Activated CD4-positive, alpha-beta memory T cell treated with anti-CD3 and anti-CD28 coated beads, Interleukin-2, amount 10 ng/mL, durations not matched to agents 7 days and 5 days (primary cell): ENCODE measurements at regions not wholly inside any gene's neighbourhood (a gene's known extent, or its start where the extent isn't known, plus 50 kb on each side); places are given as distances from the start of the nearest gene placed in this dataset.
"Not testable (repeated sequence)": the region's sequence is repeated elsewhere in the genome, so short reads cannot be mapped to it uniquely, and the experiment has no call there.

ENCODE experiments used
- CTCF ChIA-PET: fragments of 350-600 bp; sonication (Branson Sonifier 250); formaldehyde crosslinking; loops from one replicate; lab custom pipeline; 2021; ENCODE audit warnings: antibody characterized with exemption, inconsistent platforms; lab: Charles Lee
- POLR2A ChIA-PET: fragments of 350-600 bp; sonication (Branson Sonifier 250); formaldehyde crosslinking; loops from one replicate; lab custom pipeline; 2021; ENCODE audit warnings: antibody characterized with exemption; lab: Charles Lee
- DNase-seq: peaks from one replicate; pipeline ENCODE4 v3.0.0-alpha.2; 2020
- H3K27ac Mint-ChIP-seq: one replicate; pipeline ENCODE4 v1.8.0; 2021; ENCODE audit warnings: mild to moderate bottlenecking, mixed read lengths
- H3K27me3 Mint-ChIP-seq: one replicate; pipeline ENCODE4 v1.8.0; 2021; ENCODE audit warnings: mixed read lengths
- H3K36me3 Mint-ChIP-seq: one replicate; pipeline ENCODE4 v1.8.0; 2021; ENCODE audit warnings: low read depth, mixed read lengths
- H3K4me1 Mint-ChIP-seq: one replicate; pipeline ENCODE4 v1.8.0; 2021; ENCODE audit warnings: mixed read lengths
- H3K4me3 Mint-ChIP-seq: one replicate; pipeline ENCODE4 v1.8.0; 2021; ENCODE audit warnings: mild to moderate bottlenecking, mixed read lengths
- H3K9me3 Mint-ChIP-seq: one replicate; pipeline ENCODE4 v1.8.0; 2021; ENCODE audit warnings: mixed read lengths

DNA sequence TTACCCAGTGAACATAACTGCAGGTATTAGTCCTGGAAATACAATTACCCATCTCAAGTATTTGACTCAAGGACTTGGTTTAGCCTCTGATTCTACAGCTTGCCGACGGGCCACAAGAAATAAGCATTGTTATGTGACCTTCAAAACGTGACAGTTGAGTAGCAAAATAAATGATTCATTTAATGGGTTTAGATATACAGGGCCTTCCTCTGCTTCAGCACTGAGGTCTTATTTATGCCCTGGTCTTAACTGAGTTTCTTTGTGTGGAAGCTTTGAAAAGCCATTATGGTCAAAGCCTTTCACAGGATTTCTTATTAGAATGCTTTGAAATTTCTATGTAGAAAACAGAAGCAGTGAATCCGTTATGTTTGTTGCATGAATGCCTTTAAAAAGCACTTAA is 899.2 kb upstream of the API5 start:
- no peak overlapping the region for H3K4me3 Mint-ChIP-seq
- DNase-seq = no peak
- no peaks in the 10 kb centered on the region for H3K36me3 Mint-ChIP-seq
- H3K27ac Mint-ChIP-seq = no peak overlapping the region
- CTCF ChIA-PET = no interaction called here
- H3K4me1 Mint-ChIP-seq = no peaks in the 10 kb centered on the region
- no peaks in the 10 kb centered on the region for H3K27me3 Mint-ChIP-seq
- peaks cover 11% of the 10 kb centered on the region for H3K9me3 Mint-ChIP-seq
- POLR2A ChIA-PET = no interaction called here

DNA sequence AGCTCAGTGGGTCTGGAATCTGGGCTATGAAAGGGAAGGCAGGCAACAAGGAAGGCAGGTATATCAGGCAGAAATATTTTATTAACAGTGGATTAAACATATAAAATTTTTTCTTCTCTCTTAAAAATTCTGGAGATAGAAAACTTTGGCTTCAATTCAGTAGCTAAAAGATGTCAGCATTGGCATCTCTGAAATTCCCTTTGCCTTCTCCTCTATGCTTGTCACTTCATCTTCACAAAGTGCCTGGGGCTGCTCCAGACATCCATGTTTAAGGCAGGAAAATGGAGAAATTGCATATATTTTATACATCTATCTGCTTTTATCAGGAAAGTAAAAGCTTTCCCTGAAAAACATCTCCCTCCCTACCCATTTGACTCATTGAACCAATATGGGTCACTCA is 894.1 kb upstream of the API5 start:
- CTCF ChIA-PET = no interaction called here
- POLR2A ChIA-PET = no interaction called here
- Mint-ChIP-seq H3K27me3 (no peaks in the 10 kb centered on the region), H3K4me1 (no peaks in the 10 kb centered on the region), H3K9me3 (peaks cover 6% of the 10 kb centered on the region), H3K27ac (no peak overlapping the region), H3K4me3 (no peak overlapping the region), H3K36me3 (no peaks in the 10 kb centered on the region)
- DNase-seq = no peak

DNA sequence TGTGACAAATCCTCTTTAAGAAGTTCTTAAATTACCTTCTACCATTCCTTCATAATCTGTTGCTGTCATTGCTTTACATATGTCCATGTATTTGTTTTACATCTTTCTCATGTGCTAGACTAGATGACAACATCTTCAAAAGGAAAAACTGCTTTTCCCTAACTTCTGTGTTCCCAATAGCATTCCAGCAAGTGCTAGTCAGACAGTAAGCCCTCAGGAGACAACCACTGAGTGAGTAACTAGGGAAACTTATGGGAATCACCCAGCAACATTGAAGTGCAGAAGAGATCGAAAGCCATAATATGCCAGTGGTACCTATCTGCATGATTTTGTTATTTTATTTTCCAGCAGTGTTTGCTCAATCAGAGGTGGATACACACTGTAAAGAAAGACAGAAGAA is 889.7 kb upstream of the API5 start:
- Mint-ChIP-seq H3K9me3 (peaks cover 5% of the 10 kb centered on the region), H3K36me3 (no peaks in the 10 kb centered on the region), H3K4me1 (no peaks in the 10 kb centered on the region), H3K27me3 (no peaks in the 10 kb centered on the region), H3K27ac (no peak overlapping the region), H3K4me3 (no peak overlapping the region)
- POLR2A ChIA-PET = no interaction called here
- CTCF ChIA-PET = no interaction called here
- no peak for DNase-seq

DNA sequence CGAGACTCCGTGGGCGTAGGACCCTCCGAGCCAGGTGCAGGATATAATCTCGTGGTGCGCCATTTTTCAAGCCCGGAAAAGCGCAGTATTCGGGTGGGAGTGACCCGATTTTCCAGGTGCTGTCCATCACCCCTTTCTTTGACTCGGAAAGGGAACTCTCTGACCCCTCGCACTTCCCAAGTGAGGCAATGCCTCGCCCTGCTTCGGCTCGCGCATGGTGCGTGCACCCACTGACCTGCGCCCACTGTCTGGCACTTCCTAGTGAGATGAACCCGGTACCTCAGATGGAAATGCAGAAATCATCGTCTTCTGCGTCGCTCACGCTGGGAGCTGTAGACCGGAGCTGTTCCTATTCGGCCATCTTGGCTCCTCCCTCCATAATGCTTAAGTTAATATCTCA is 876.9 kb upstream of the API5 start:
- H3K4me3 Mint-ChIP-seq, H3K4me1 Mint-ChIP-seq, H3K27me3 Mint-ChIP-seq, DNase-seq, H3K36me3 Mint-ChIP-seq, CTCF ChIA-PET, H3K27ac Mint-ChIP-seq, POLR2A ChIA-PET: not testable (repeated sequence)
- H3K9me3 Mint-ChIP-seq = peaks cover 18% of the 10 kb centered on the region

DNA sequence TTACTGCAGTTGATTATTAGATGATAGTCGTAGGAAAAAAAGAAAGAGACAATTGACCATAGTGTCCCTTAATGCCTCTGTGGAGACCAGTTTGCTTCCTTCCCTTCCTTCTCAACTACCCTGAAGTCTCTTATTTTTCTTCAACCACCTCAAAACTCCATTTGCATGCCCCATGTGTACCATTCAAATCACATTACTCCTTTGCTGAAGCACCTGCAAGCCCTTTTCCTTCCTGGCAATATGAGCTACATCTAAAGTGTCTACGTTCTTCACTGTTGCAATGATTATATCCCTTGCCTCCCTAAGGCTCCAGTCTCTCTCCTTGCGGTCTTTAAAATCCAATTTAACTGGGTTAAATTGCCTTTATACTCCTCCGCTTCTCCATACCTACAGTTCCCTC is 867.4 kb upstream of the API5 start:
- H3K36me3 Mint-ChIP-seq = no peaks in the 10 kb centered on the region
- POLR2A ChIA-PET = no interaction called here
- no peaks in the 10 kb centered on the region for H3K27me3 Mint-ChIP-seq
- no peaks in the 10 kb centered on the region for H3K4me1 Mint-ChIP-seq
- CTCF ChIA-PET = no interaction called here
- no peak overlapping the region for H3K4me3 Mint-ChIP-seq
- DNase-seq = no peak
- peaks cover 6% of the 10 kb centered on the region for H3K9me3 Mint-ChIP-seq
- H3K27ac Mint-ChIP-seq = no peak overlapping the region

DNA sequence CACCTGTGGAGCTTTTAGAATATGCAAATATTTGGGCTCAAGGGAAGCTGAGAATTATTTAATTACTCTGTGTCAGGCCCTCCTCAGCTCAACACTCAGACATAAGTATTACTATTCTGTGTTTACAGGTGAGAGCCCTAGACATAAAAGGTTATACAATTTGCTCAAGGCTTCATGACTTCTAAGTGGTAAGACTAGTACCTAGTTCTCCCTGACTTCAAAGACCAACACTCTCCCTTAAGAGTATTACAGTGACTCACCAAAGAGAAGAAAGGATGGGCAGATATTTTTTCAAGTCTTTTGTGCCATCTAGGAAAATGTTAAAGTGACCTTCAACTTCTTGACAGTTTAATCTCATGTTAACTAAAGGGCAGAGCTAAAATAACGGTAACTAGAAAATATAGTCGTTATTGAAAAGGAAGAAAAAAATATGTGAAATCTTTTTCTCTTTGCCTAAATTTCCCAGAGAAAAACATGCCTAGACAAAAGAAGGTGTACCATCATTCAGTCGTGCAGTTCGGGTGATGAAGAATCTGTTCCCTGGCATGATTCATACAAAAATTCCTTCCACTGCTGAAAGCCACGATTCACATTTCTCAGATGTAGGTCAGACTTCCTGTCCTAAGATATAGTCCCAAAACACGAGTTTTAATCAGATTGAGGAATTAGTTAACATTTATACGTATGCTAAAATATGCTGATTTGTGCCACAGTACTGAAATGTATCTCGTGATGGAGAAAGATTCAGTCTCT is 849.1 kb upstream of the API5 start:
- Mint-ChIP-seq H3K36me3 (no peaks in the 10 kb centered on the region), H3K9me3 (peaks cover 4% of the 10 kb centered on the region), H3K27me3 (no peaks in the 10 kb centered on the region), H3K4me3 (no peak overlapping the region), H3K4me1 (no peaks in the 10 kb centered on the region), H3K27ac (no peak overlapping the region)
- ChIA-PET CTCF (no interaction called here), POLR2A (no interaction called here)
- no peak for DNase-seq

DNA sequence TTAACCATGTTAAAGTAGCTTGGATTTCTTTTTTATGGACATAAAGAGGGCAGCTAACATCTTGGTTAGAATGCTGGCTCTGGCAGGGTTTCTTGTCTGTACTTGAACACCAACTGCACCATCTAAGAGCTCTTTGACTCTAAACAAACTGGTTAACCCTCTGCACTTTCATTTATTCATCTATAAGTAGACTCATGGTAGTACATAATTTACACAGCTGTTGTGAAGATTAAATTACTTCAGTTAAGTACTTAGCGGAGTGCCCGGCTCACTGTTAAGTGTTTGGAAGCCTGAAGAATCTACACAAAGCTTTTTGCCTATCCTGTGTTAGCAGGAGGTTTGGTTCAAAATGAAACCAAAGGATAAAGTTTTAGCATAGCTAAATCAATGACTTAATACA is 846.2 kb upstream of the API5 start:
- ChIA-PET POLR2A (no interaction called here), CTCF (no interaction called here)
- Mint-ChIP-seq H3K36me3 (no peaks in the 10 kb centered on the region), H3K27ac (no peak overlapping the region), H3K9me3 (peaks cover 4% of the 10 kb centered on the region), H3K4me1 (no peaks in the 10 kb centered on the region), H3K27me3 (no peaks in the 10 kb centered on the region), H3K4me3 (no peak overlapping the region)
- DNase-seq = no peak

DNA sequence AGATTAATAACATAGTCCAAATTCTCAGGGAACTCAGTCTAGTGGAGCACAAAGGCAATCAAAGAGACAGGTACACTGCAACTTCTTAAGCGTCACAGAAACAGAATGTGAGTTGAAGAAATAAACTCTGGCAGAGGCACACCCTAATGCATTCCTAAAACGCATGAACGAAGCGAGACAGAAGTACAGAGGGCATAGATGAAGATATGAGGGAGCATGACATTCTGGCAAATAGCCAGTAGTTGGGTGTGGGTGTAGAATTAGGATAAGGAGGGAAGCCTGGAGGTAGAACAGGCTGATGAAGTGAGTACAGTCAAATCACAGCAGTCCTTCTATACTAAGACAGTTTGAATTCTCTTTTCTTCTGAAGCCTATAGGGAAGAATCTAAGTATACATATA is 838.7 kb upstream of the API5 start:
- H3K4me1 Mint-ChIP-seq = no peaks in the 10 kb centered on the region
- no peak for DNase-seq
- POLR2A ChIA-PET = no interaction called here
- peaks cover 17% of the 10 kb centered on the region for H3K9me3 Mint-ChIP-seq
- CTCF ChIA-PET = no interaction called here
- no peaks in the 10 kb centered on the region for H3K27me3 Mint-ChIP-seq
- no peaks in the 10 kb centered on the region for H3K36me3 Mint-ChIP-seq
- no peak overlapping the region for H3K4me3 Mint-ChIP-seq
- no peak overlapping the region for H3K27ac Mint-ChIP-seq

DNA sequence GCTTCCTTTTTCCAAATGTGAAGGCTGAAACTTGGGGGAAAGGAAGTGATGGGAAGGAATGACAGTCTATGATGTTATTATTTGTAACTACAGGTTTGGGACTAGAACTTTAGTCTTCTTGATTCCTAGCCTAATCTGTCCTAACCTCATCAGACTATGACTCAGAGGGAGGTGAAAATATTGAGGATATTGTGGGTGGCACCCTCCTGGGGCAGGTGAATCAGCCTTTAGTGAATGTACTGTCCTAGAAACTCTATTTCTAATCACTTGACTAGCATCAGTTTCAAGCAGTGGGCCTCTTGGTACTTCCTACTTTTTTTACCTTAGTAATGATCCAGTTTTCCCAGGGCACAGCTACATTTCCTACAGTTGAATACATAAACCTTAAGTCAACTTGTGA is 829.0 kb upstream of the API5 start:
- H3K27ac Mint-ChIP-seq = no peak overlapping the region
- no peaks in the 10 kb centered on the region for H3K4me1 Mint-ChIP-seq
- no peak for DNase-seq
- no peak overlapping the region for H3K4me3 Mint-ChIP-seq
- H3K9me3 Mint-ChIP-seq = peaks cover 26% of the 10 kb centered on the region
- no peaks in the 10 kb centered on the region for H3K27me3 Mint-ChIP-seq
- ChIA-PET CTCF (no interaction called here), POLR2A (no interaction called here)
- no peaks in the 10 kb centered on the region for H3K36me3 Mint-ChIP-seq

DNA sequence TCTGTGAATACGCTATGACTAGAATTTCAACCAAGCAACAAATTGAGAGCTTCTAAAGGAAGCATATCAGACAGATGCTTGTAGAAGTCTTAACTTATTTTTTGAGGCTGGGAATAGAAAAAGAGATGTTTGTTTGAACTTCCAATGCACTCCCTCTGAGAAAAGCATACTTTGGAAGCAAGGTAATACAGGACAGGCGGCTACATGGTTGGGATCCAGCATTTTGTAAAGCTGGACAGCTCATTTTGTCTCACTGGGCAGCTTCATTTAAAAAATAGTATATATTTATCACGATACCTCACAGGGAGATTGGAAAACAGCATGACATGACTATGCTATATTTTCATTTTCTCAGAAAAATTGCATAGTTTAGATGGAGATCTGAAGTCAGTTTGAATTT is 821.3 kb upstream of the API5 start:
- DNase-seq = no peak
- CTCF ChIA-PET = no interaction called here
- POLR2A ChIA-PET = no interaction called here
- Mint-ChIP-seq H3K4me1 (no peaks in the 10 kb centered on the region), H3K9me3 (peaks cover 9% of the 10 kb centered on the region), H3K27me3 (no peaks in the 10 kb centered on the region), H3K4me3 (no peak overlapping the region), H3K36me3 (no peaks in the 10 kb centered on the region), H3K27ac (no peak overlapping the region)

DNA sequence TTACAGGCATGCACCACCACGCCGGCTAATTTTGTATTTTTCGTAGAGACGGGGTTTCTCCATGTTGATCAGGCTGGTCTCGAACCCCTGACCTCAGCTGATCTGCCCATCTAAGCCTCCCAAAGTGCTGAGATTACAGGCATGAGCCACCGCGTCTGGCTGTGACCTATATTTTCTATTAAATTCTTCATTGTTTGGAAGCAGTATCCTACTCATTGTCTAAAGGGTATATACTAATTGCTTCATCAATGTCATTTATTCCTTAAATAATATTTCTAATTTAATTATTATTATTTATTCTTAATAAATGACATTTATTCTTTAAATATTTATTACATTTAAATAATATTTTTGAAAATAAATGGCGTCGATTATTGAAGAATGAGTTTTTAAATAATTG is 817.3 kb upstream of the API5 start:
- H3K9me3 Mint-ChIP-seq = peaks cover 7% of the 10 kb centered on the region
- H3K27ac Mint-ChIP-seq = no peak overlapping the region
- no peak for DNase-seq
- no peak overlapping the region for H3K4me3 Mint-ChIP-seq
- CTCF ChIA-PET = no interaction called here
- no peaks in the 10 kb centered on the region for H3K36me3 Mint-ChIP-seq
- no peaks in the 10 kb centered on the region for H3K4me1 Mint-ChIP-seq
- POLR2A ChIA-PET = no interaction called here
- no peaks in the 10 kb centered on the region for H3K27me3 Mint-ChIP-seq

DNA sequence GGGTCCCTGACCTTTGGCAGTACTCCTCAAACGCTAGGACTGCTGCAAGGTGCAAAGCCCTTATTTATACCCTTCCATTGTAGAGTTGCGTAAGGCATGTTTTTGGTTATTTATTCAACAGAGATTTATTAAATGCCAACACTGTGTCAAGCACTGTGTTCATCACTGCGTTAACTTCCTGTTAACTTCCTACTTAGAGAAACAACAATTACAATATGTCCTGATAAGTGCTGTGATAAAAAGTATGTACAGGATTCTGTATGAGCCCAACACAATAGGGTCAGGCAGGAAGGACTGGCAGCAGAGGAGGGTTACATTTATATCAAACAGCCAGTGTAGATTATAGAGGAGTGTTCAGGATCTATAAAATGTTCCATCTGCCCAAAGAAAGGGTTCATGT is 812.8 kb upstream of the API5 start:
- POLR2A ChIA-PET = no interaction called here
- Mint-ChIP-seq H3K4me3 (no peak overlapping the region), H3K4me1 (no peaks in the 10 kb centered on the region), H3K27me3 (no peaks in the 10 kb centered on the region), H3K9me3 (no peaks in the 10 kb centered on the region), H3K36me3 (no peaks in the 10 kb centered on the region), H3K27ac (no peak overlapping the region)
- no peak for DNase-seq
- CTCF ChIA-PET = no interaction called here

DNA sequence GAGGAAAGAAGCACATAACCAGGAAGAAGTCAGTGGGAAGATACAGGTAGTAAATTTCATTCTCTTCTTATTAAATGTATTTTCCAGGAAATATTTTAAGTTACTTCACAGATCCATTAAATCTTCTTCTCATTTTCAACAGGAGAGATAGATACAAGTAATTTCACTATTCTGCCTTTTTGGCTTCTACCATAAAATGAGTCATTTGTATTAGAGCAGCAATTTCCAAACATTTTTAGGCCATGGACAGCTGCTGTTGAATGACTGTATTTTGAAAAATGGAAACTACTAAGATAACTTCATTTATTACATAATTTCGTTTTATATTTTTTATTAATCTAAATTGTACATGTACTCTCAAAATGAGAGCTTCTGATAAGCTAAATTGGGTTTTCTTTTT is 809.6 kb upstream of the API5 start:
- ChIA-PET CTCF (no interaction called here), POLR2A (no interaction called here)
- H3K4me3 Mint-ChIP-seq = no peak overlapping the region
- no peaks in the 10 kb centered on the region for H3K27me3 Mint-ChIP-seq
- H3K27ac Mint-ChIP-seq = no peak overlapping the region
- no peak for DNase-seq
- no peaks in the 10 kb centered on the region for H3K9me3 Mint-ChIP-seq
- H3K36me3 Mint-ChIP-seq = no peaks in the 10 kb centered on the region
- no peaks in the 10 kb centered on the region for H3K4me1 Mint-ChIP-seq

DNA sequence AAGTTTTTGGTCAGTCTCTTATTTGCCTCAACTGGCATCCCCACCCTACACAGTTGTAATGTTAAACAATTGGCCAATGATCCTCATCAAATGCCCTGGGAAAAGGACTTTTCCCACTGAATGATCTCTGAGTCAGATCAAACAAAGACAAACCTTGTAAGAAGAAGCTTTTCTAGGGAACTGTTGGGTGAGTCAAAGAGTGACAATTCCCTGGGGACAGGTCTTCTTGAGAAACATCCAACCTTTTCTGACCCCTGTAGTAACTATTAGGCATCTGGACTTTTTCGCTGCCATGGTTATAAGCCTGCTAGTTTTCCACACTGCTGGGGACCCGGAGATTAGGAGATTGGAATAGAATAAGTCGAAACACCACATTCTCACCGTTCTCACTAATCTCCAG is 789.8 kb upstream of the API5 start:
- Mint-ChIP-seq H3K27ac (no peak overlapping the region), H3K4me1 (no peaks in the 10 kb centered on the region), H3K27me3 (no peaks in the 10 kb centered on the region), H3K4me3 (no peak overlapping the region), H3K36me3 (no peaks in the 10 kb centered on the region), H3K9me3 (no peaks in the 10 kb centered on the region)
- ChIA-PET POLR2A (no interaction called here), CTCF (no interaction called here)
- DNase-seq = no peak
